Activated CD4-positive, CD25-positive, alpha-beta regulatory T cell treated with anti-CD3 and anti-CD28 coated beads, Interleukin-2, amount 50 U/mL, for 24 hours (primary cell): ENCODE measurements at regions not wholly inside any gene's neighbourhood (a gene's known extent, or its start where the extent isn't known, plus 50 kb on each side); places are given as distances from the start of the nearest gene placed in this dataset.

Experiments used
- ATAC-seq, 2 donors: fragments of 150-1000 bp; cut with Tn5 transposase; one replicate each; pipeline ENCODE4 v1.10.0; 2021; ENCODE audit warnings: mild to moderate bottlenecking in 1 of 2, moderate library complexity in 1 of 2

DNA sequence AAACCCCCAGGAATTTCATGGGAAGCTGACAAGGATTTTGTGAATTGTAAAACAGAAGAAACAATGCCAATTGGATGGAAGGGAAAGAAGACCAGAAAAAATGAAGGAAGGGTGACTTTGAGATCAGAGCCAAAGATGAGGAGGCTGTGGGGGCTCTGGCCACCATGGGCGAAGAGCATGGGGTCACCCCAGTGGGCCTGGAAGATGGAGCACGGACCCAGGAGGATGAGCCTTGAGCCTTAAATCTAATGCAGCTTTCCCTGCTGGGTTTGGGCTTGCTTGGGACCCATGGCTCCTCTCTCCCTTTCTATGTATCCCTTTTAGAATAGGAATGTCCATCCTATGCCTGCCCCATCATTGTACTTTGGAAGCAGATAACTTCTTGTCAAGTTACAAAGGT, 322.2 kb downstream of the TMEM121 start:
- no peak for ATAC-seq

GRCh38 chr14:105849933-105850626, 323.7 kb downstream of the TMEM121 start:
- no peak for ATAC-seq

GRCh38 chr14:105850853-105851581, 324.6 kb downstream of the TMEM121 start:
- no peak for ATAC-seq

GRCh38 chr14:105851716-105852377, 325.5 kb downstream of the TMEM121 start:
- ATAC-seq = no peak

- ATAC-seq = no peak
These were observed 326.1 kb downstream of the TMEM121 start for GRCh38 chr14:105852378-105853088.

GRCh38 chr14:105853089-105853906, 326.9 kb downstream of the TMEM121 start:
- ATAC-seq = no peak

DNA sequence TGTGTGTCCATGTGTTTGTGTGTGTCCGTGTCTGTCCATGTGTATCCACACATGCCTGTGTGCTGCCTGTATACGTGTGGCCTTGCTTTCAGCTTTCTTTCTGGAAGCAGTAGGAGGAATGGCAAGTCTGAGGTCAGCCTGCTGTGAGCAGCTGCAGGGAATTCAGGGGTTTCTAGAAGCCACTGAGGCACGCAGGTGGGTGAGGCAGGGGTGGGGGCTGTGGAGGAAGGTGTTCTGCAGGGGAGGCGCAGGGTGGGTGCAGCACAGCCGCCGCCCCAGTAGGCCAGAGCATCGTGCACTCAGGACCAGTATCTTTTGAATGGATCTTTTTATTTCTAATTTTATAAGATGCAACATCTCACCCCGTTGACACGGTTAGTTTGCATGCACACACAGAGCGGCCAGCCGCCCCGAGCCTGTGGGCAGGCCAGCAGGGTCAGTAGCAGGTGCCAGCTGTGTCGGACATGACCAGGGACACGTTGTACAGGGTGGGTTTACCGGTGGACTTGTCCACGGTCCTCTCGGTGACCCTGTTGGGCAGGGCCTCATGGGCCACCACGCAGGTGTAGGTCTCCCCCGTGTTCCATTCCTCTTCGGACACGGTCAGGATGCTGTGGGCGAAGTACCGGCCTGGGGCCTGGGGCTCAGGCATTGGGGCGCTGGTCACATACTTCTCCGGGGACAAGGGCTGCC, 327.7 kb downstream of the TMEM121 start:
- no peak for ATAC-seq

- no peak for ATAC-seq
These were observed 328.3 kb downstream of the TMEM121 start for GRCh38 chr14:105854600-105855245.

DNA sequence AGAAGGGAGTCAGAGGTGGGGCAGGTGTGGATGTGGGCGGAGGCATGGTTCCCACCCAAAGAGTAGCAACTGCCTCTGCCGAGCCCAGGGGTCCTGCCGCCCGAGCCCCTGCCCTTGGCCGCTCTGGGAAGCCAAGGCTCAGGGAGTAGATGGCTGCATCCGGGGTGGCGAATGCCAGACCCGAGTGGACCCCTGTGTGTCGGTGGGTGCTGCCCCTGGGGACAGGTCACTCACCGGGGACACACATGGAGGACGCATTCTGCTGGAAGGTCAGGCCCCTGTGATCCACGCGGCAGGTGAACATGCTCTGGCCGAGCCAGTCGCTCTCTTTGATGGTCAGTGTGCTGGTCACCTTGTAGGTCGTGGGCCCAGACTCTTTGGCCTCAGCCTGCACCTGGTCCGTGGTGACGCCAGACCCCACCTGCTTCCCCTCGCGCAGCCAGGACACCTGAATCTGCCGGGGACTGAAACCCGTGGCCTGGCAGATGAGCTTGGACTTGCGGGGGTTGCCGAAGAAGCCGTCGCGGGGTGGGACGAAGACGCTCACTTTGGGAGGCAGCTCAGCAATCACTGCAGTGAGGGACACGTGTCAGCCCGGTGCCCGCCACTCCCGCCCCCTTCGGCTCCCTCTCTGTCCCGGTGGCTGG, 329.0 kb downstream of the TMEM121 start:
- no peak for ATAC-seq

- no peak for ATAC-seq
These were observed 329.7 kb downstream of the TMEM121 start for GRCh38 chr14:105855893-105856675.

DNA sequence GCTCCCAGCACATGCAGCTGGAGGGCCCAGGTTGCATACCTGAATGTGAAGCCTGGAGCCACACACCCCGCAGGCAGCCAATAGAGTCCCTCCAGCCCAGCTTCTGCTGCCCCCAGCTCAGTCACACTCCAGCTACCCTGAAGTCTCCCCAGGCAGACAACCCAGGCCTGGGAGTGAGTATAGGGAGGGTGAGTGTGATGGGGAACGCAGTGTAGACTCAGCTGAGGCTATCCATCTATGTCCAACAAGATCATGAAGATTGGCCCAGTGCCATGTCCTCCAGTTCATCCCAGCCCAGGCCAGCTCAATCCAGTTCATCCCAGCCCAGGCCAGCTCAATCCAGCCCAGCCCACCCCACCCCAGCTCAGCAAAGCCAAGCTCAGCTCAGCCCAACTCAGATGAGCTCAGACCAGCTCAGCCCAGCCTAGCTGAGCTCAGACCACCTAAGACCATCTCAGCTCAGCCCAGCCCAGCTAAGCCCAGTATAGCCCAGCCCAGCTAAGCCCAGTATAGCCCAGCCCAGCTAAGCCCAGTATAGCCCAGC, 330.4 kb downstream of the TMEM121 start:
- no peak for ATAC-seq

- ATAC-seq = peak; percentile 3 to 8
These were observed 330.9 kb downstream of the TMEM121 start for GRCh38 chr14:105857220-105857825.

GRCh38 chr14:105857826-105858675, 331.7 kb downstream of the TMEM121 start:
- ATAC-seq = peak; percentile 36 to 39

- peak; percentile 1 to 5 for ATAC-seq
These were observed 332.3 kb downstream of the TMEM121 start for GRCh38 chr14:105858676-105859025.

DNA sequence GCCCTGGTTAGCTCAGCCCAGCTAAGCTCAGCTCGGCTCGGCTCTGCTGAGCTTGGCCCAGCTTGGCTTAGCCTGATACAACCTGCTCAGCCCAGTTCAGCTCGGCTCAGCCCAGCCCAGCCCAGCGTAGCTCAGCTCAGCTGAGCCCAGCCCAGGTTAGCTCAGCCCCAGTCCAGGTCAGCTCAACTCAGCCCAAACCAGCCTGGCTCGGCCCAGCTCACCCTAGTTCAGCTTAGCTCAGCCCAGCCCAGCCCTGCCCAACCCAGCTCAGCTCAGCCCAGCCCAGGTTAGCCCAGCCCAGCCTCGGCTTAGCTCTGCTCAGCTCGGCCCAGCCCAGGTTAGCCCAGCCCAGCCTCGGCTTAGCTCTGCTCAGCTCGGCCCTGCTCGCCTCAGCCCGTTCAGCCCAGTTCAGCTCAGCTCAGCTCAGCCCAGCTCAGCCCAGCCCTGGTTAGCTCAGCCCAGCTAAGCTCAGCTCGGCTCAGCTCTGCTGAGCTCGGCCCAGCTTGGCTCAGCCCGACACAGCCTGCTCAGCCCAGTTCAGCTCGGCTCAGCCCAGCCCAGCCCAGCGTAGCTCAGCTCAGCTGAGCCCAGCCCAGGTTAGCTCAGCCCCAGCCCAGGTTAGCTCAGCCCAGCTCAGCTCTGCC, 332.8 kb downstream of the TMEM121 start:
- ATAC-seq = peak; percentile 0 to 13

DNA sequence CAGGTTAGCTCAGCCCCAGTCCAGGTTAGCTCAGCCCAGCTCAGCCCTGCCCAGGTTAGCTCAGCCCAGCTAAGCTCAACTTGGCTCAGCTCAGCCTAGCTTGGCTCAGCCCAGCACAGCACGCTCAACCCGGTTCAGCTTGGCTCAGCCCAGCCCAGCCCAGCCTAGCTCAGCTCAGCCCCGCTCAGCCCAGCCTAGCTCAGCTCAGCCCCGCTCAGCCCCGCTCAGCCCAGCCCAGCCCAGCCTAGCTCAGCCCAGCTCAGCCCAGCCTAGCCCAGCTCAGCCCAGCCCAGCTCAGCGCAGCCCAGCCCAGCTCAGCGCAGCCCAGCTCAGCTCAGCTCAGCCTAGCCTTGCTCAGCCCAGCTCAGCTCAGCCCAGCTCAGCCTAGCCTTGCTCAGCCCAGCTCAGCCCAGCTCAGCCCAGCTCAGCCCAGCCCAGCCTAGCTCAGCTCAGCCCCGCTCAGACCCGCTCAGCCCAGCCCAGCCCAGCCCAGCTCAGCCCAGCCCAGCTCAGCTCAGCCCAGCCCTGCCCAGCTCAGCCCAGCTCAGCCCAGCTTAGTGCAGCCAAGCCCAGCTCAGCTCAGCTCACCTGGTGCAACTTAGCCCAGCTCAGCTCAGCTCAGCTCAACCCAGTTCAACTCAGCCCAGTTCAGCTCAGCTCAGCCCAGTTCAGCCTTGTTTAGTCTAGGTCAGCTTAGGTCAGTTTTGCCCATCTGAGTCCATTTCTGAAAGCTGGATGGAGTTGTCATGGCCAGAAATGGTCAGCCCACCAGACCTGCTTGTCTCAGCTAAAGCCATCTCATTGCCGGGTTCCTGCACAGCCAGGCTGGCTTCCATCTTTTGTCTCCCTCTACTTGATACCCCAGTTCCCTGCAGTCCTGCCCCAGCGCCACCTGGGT, 333.6 kb downstream of the TMEM121 start:
- ATAC-seq = peak; percentile 14 to 19
